ENCODE measurements at regions not wholly inside any gene's neighbourhood (a gene's known extent, or its start where the extent isn't known, plus 50 kb on each side); places are given as distances from the start of the nearest gene placed in this dataset.

DNA sequence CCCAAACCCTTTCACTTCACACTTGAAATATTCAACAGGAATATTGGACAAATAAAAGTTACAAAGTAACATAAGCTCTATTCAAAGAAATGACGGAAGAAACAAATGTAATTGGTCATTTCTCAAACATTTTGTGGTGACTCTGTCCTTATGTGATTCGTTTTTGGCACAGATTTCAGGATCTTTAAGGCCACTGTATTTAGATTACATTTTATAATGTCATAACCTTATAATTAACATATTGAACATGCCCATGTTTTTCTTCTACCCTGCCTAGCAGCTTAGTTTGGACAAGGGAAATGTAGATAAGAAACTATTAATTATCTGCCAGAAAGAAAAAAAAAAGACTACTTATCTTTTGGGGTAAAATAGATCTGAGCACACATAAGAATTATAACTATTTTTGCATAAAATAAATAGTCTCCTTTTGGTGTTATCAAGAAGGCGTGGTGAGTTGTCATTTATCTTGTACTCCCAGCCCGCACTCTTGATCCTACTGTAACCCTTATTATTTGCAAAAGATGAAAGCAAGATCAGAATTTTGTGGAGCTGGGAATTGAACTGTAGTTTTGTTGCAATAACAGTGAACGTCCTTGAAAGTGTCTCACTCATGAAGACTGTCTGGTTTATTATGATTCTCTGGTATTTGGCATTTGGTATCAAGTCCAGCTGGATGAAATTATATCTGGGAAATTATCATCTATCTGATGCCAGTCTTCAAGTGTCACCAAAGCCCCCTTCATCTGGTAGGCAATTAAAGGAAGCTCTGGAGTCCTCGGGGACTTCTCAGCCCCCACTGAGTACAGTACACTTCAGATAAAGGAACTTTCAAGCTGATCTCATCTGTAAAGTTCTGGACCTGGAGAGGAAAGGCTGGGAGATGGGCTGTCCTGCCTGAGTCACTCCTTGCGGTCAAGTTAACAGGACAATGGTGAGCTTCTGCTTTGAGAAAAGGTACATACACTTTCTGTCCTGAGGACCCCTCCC lies 175.7 kb upstream of the INHBA start:
- DNase-seq (ENCODE audit: low read depth in 2 of 2), result no peak

DNA sequence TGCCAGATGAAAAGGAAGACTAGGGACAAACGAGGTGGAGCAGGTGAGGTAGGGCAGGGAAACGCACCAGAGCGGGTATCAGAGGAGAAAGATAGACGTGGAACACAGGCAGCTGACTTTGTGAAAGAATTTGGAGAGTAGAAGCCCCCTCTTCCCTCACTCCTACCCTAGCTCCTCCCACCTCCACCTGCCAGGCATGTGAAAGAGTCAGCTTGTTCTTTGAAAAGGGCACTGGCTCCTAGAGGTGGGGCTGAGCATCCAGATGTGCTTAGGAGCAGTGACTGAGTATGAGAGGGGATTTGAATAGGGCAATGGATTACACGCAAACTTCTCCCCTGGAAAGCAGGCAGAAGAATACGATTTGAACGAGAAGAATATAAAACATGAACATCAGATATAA lies 174.2 kb upstream of the INHBA start:
- DNase-seq (ENCODE audit: low read depth in 2 of 2), result no peak

DNA sequence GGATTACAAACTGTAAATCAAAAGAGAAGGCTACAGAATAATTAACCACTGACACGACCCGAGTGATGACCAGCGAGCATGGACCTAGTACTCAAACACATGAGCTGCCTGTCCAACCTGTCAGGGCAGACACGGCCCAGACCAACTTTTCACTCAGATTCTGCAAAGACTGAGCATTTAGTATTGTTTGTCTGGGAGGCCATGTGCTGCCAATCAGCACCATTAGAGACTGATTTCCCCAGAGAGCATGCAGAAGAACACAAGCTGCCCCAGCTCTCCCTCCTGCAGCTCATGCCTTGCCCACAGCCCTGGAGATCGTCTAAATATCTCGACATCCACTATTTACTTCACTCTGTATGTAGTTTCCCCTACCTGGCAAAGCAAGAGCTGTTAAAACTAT lies 172.6 kb upstream of the INHBA start:
- no peak for DNase-seq (ENCODE audit: low read depth in 2 of 2)

DNA sequence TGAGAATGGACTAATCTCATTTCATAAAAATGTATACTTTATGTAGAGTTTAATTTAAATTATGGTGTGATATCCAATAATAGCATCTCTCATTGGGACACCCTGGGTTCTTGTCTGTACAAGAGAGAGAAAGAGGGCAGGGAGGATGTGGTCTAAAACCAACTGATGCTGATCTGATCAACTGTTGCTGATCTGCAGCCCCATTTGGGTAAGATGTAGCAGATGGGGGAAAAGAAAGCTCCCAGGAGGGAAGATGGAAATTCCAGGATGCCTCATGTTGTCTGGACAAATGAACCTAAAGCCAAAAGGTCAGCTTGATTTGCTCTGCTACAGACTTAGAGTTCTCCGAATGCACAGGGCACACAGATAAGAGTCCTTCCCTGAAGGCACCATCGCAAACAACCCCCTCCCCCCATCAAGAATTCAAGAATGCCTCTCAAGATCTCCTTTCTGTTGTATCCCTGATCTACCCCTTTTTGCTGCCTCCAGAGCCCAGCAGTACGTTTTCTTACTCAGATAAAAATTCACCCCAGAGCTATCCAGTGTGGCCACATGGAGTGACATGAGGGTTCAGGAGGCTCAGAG lies 171.4 kb upstream of the INHBA start:
- DNase-seq (ENCODE audit: low read depth in 2 of 2), result no peak

DNA sequence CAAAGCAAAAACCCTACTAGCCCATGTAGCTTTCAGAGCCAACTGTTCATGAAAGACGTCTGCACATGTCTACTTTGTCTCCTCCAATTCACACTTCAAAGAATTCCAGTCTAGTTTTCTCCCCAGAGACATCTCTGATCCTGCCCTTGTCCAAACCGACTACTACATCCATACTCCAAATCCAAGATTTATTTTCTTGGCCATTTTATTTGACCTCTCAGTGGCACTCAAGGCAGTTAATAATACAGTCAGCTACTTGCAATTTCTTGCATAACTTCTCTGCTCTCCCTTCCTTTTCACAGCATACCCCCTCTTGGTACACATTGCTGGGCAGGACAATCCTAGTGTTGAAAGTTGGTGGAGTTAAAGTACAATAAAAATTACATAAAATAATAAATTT lies 170.9 kb upstream of the INHBA start:
- DNase-seq (ENCODE audit: low read depth in 2 of 2), result no peak

DNA sequence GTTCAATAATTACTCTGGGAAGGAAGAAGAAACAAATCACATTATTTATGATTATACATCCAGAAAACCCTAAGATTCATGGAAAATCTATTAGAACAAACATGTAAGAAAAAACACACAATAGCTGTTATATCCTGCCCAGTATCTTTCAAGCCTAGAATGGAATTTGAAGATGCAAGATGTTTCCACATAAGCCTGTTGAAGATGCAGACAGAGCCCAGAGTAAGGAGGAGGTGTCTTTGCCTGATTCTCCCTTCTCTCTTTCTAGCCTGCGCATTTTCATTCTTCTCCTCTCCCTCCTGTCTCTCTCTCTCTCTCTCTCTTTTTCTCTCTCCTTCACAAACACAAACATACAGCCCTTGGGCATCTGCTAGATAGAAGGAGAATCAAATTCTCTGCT lies 170.1 kb upstream of the INHBA start:
- DNase-seq (ENCODE audit: low read depth in 2 of 2), result no peak

DNA sequence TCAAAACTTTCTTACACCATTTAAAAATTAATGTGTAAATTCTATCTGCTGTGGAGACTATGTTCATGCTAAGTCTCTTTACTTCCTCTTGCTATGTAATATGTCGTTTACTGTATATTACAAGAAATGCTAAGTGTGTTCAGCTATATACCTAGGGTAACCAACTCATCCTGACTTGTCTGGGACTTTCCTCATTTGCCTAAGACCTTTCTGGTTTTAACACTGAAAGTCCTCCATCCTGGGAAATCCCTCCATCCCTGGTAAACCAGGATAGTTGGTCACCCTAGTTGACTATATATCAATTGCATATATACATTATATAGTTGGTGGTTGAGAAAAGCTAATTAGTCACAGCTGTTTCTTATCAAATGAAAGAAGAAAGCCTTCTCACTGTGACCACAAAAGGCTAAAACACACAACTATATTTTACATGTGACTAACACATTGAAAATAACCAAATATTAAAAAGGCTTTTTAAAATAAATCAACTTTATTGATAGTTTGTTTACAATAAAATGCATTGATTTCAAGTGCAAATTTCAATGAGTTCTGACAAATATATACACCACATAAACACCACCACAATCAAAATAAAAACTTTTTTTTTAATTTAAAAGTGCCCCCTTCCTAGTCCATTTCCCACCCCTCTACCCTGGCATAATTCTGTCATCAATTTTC lies 167.7 kb upstream of the INHBA start:
- DNase-seq (ENCODE audit: low read depth in 2 of 2), result no peak

DNA sequence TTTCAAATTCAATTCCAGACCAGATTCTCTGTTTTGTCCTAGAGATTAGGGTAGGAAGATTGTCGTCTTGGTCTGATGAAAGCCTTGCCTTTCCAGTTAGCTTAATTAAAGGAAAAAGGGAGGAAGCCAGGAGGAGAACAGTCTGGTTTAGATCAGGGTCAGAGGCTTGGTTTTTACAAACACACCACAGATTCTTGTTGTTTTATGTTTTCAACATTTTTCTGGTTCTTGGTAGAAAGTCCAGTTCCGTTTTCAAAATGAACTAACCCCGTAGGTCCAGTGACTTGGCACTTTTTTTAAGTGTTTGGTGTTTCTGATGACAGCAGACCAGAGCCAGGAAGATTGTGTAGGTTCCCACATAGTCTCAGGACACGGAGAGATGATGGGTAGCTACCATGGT lies 167.1 kb upstream of the INHBA start:
- DNase-seq (ENCODE audit: low read depth in 2 of 2), result no peak

DNA sequence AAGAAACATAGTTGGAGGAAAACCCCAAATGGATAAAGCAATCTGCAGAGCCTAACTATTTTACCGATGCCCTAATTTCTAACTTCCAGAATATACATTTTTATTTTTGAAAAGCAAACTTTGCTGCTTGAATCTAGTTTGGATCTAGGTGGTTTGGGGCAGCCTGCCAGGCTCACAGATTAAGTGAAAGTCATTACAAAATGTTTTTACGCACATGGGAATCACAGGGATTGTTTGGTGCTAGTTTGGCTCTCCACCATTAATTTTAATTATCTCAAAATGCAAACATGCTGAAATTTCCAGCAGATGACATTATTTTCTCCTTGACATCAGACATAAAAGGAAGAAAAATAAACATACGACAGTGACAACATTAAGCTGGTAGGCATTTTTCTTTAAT lies 166.7 kb upstream of the INHBA start:
- no peak for DNase-seq (ENCODE audit: low read depth in 2 of 2)

DNA sequence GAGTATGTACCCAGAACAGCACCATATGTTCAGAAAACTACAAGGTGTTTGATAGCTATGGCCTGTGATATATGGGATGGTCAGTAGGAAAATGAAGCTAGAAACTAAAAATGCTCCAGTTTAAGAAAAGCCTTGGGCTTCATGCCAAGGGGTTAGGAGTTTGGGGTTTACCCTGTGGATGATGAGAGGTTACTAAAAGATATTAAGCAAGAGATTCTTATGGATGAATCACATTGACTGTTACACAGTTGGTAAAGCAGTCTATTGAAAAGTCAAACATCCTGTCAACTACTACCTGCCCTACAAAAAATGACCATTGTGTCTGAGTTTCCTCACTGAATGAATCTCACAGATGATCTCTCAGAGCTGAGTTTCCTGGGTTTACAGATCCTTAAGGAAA lies 166.2 kb upstream of the INHBA start:
- no peak for DNase-seq (ENCODE audit: low read depth in 2 of 2)

DNA sequence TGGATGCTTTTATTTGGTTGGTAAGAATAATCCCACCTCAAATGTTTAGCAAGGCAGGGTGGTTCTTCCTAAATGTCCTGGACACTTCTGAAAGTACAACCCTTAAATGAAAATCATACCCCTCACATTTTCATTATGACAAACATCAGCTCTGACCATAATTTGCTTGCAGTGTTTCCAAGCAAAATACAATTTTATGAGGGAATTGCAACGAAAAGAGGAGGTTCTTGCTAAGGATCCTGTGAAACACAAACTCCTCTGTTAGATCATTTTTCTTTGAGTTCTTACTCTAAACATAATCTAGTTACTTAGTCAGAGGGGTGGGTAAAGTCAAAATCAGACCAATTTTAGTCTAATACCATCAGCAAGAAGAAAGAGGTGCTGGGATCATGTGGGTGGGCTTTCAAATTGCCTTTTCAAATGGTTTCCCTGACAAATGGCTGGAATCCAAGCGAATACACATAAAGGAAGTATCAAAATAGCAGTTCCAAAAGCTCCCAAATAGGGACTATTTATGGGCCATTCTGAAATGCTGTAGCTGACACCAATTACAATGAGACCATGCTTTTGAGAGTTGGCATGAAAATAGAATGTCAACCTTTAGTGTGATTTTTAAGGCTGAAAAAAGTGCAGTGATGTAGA lies 164.9 kb upstream of the INHBA start:
- no peak for DNase-seq (ENCODE audit: low read depth in 2 of 2)

DNA sequence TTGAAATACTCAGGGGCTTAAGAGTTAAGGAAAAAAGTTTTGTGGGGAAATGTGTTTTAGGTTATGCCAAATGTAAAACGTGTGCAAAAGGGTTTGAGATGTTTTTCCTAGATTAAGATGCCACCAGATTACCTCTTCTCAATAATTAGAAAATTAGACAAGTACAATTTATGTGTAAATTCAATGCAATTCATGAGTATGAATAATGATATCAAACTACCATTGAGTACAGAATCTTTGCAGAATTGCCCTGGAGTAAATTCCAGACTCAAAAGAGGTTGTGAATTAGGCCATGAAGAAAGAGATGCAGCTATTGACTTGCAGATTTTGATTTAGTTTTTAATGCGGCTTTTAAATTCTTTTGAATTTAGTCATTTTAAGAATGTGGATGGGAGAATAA lies 159.4 kb upstream of the INHBA start:
- no peak for DNase-seq (ENCODE audit: low read depth in 2 of 2)

DNA sequence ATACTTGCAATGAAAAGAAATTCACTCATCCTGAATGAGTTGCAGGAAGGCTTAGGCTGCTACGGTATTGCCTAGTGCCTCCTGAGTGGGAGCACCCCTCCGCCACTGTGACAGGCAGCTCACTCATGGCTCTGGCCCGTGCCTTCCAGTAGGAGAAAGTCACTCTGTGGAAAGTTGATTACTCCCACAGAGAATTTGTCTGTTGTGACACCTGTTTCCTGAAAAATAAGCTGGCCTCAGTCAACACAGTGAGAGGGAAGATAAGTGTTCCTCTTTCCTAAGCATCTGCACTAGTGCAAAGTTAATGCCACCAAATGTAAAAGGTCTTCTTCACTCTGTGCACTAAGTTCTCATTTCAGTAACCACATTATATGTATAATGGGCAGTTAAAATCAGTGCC lies 158.8 kb upstream of the INHBA start:
- no peak for DNase-seq (ENCODE audit: low read depth in 2 of 2)

DNA sequence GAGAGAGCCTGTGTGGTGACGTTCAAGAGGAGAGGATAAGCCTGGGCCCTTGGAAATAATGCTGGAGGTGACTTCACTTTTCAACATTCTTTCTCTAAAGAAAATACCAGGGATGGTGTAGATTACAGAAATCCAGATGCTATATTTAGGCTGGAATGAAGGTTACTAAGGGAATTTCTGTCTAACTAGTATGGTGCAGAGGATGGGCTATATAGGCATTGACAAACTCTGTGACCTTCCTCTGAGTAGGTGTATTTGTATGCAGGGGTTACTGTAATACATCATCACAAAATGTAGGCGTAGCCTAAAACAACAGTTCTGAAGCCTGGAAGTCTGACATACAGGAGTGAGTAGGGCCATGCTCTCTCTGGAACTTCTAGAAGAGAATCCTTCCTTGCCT lies 155.3 kb upstream of the INHBA start:
- DNase-seq (ENCODE audit: low read depth in 2 of 2), result no peak

DNA sequence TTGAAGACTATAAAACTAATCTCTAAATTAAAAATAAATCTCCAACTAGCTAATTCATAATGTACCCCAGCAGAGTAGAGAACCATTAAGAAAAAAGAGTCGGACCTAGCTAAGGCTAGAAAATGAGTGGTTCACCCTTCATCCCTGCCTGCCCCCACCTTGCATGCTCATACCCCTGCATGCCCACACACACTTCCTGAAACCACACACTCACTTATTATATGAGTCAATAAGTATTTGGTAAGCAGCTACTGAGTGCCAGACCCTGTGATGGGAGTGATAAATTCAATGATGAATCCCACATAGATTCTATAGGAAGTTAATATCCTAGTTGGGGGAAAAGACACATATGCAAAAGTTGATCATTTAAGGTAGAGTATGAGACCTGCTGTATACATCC lies 152.9 kb upstream of the INHBA start:
- no peak for DNase-seq (ENCODE audit: low read depth in 2 of 2)

DNA sequence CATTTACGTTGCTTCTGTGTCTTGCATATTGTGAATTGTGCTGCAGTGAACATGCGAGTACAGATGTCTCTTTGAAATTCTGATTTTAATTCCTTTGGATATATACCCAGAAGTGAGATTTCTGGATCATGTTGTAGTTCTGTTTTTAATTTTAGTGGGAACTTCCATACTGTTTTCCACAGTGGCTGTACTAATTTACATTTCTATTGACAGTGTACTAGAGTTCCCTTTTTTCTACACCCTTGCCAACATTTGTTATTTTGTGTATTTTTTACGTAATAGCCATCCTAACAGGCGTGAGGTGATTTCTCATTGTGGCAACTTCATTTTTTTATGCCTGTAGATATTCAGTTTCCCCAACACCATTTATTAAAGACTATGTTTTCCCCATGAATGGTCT lies 144.7 kb upstream of the INHBA start:
- DNase-seq (ENCODE audit: low read depth in 2 of 2), result no peak

DNA sequence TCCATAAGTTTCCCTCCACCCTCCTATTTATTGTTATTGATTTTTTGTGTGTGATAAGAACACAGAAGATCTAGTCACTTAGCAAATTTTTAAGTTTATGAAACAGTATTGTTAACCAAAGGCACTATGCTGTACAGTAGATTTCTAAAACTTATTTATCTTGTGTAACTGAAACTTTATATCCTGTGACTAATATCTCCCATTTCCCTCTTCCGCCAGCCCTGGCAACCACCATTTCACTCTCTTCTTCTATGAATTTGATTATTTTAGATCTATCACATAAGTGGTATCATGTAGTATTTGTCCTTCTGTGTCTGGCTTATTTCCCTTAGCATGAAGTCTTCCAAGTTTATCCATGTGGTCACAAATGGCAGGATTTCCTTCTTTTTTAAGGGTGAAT lies 144.3 kb upstream of the INHBA start:
- no peak for DNase-seq (ENCODE audit: low read depth in 2 of 2)

DNA sequence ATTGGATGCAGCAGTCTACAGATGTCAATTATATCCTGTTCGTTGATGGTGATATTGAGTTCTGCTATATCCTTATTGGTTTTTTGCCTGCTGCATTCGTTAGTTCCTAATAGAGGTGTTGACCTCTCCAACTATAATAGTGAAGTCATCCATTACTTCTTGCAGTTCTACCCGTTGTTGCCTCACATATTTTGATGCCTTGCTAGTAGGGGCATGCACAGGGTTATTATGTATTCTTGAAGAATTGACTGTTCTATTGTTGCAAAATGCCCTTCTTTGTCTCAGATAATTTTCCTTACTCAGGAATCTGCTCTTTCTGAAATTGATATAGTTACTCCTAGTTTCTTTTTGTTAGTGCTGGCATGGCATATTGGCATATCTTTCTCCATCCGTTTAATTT lies 140.1 kb upstream of the INHBA start:
- DNase-seq (ENCODE audit: low read depth in 2 of 2), result no peak

DNA sequence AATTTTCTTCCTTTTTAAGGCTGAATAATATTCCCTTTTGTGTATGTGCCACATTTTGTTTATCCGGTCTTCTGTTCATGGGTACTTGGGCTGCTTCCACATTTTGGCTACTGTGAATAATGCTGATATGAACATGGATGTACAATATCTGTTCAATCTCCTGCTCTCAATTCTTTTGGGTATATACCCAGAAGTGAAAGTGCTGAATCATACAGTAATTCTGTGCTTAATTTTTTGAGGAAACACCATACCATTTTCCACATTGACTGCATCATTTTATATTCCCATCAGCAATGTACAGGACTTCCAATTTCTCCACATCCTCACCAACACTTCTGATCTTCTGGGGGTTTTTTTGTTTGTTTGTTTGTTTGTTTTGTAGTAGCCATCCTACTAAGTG lies 135.0 kb upstream of the INHBA start:
- DNase-seq (ENCODE audit: low read depth in 2 of 2), result no peak

DNA sequence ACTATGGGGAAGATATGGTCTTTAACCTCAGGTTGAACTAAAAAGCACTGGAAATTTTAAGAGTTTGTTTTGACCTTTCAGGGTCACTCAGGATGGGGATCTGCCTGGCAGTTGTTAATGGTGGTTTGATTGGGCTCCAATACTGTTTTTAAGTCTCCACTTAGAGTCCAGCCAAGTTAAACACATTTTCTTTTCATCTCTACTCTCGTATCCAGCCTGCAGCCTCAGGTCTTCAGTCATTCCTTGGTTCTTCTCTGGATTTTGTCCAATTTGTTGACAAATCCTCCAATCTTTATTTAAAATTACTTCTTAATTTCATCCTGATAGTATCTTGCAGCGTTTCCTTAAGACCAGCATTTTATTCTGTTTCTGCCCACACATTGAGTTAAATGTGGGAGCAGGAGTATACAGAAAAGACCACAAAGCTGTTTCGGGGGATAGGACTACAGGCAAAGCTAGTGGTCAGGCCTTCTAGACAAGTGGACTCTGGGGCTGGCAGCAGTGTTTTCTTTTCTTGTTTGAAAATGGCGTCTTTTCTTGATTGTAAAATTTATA lies 133.2 kb upstream of the INHBA start:
- DNase-seq (ENCODE audit: low read depth in 2 of 2), result no peak

DNA sequence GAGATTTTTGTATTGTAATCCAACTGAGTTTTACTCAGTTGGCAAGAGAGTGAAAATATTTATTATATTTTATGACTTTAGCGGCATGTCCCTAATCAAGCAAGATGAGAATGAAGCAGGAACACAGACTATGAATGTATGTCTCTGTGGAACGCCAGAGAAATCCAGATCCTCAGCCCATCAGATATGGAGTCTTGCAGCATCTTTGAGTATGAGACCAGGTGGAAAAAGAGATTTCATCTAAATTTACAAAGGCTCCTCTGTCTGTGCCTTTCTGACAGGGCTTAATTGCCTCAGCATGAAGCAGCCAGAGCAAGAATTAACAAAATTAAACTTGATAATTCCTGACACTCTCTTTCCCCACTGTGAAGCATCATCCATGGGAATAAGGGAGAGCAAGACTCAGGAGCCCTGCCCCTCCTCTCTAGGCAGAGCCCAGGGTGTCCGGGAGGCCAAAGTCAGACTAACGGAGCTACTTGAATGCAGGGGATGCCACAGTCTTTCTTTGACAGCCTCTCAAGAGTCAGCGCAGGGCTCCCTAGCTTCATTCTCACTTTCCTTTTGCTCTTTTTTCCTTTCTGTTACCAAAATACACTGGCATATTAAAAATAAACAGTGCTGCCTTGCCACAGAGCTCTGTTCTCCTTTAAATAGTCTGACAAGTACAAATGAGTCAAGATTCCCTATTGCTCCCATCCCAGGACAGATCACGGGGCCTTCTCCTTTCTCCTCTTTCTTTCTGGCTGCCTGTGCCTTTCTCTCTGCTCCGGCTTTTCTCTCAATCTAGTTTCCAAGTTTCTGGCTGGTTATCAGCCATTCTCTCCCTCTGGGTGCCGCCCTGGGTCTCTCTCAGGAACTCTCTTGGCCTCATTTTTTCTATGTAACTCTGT lies 132.2 kb upstream of the INHBA start:
- no peak for DNase-seq (ENCODE audit: low read depth in 2 of 2)

All from stimulated activated CD4-positive, alpha-beta T cell treated with anti-CD3 and anti-CD28 coated beads, Interleukin-1b, Interleukin-23, amount 100 ng/mL, for 1 hour (primary cell).